Smooth muscle cell (in vitro differentiated cells): ENCODE measurements at regions not wholly inside any gene's neighbourhood (a gene's known extent, or its start where the extent isn't known, plus 50 kb on each side); places are given as distances from the start of the nearest gene placed in this dataset.

Source experiments
- DNase-seq: peaks from one replicate; lab custom pipeline; 2025; ENCODE audit not compliant: unreplicated experiment; lab: John Stamatoyannopoulos, UW
- H2AFZ ChIP-seq: fragments of 200-600 bp; sonication (generic); 2 replicates; pipeline ENCODE4 v1.6.0; 2016; ENCODE audit warnings: antibody characterized with exemption, low read depth, mild to moderate bottlenecking
- H3F3A ChIP-seq: fragments of 200-600 bp; sonication (generic); 2 replicates; pipeline ENCODE4 v1.6.0; 2017; ENCODE audit warnings: antibody characterized with exemption, low read depth
- H3K27ac ChIP-seq: fragments of 200-600 bp; sonication (generic); 2 replicates; pipeline ENCODE4 v1.5.1; 2016; ENCODE audit warnings: low read depth, mild to moderate bottlenecking
- H3K27me3 ChIP-seq: fragments of 200-600 bp; sonication (generic); 2 replicates; pipeline ENCODE4 v1.6.1; 2016; ENCODE audit warnings: low read depth, mild to moderate bottlenecking
- H3K36me3 ChIP-seq: fragments of 200-600 bp; sonication (generic); 2 replicates; pipeline ENCODE4 v1.5.1; 2016; ENCODE audit warnings: low read depth
- H3K4me1 ChIP-seq: fragments of 200-600 bp; sonication (generic); 2 replicates; pipeline ENCODE4 v1.5.1; 2016; ENCODE audit warnings: low read depth
- H3K4me2 ChIP-seq: fragments of 200-600 bp; sonication (generic); 2 replicates; pipeline ENCODE4 v1.6.0; 2016; ENCODE audit warnings: mild to moderate bottlenecking
- H3K4me3 ChIP-seq: fragments of 200-600 bp; sonication (generic); 2 replicates; pipeline ENCODE4 v1.5.1; 2016; ENCODE audit warnings: mild to moderate bottlenecking
- H3K79me2 ChIP-seq: fragments of 200-600 bp; sonication (generic); 2 replicates; pipeline ENCODE4 v1.6.0; 2016; ENCODE audit warnings: low read depth, mild to moderate bottlenecking
- H3K9ac ChIP-seq: fragments of 200-600 bp; sonication (generic); 2 replicates; pipeline ENCODE4 v1.6.0; 2016; ENCODE audit warnings: low read depth
- H3K9me3 ChIP-seq: fragments of 200-600 bp; sonication (generic); replicated peaks from 2 replicates; pipeline ENCODE4 v1.5.1; 2016; ENCODE audit warnings: low read depth
- H4K20me1 ChIP-seq: fragments of 200-600 bp; sonication (generic); 2 replicates; pipeline ENCODE4 v1.6.0; 2016; ENCODE audit warnings: low read depth
- CTCF ChIP-seq: fragments of 200-600 bp; sonication (generic); IDR thresholded peaks from 2 replicates; pipeline ENCODE4 v1.5.1; 2017; ENCODE audit warnings: borderline replicate concordance, mild to moderate bottlenecking, antibody characterized with exemption; ENCODE audit not compliant: insufficient read depth, poor library complexity, severe bottlenecking
- WGBS: methylation state at CpG from one replicate; pipeline ENCODE4 v1.1.7; 2016; ENCODE audit warnings: low lambda C conversion rate; 5-methylcytosine and 5-hydroxymethylcytosine counted together

GRCh38 chr20:5486377-5487054 lies 124.3 kb downstream of the GPCPD1 start:
- H3K4me1 ChIP-seq: no peaks in the 10 kb centered on the region
- no peaks in the 10 kb centered on the region for H3K79me2 ChIP-seq
- H2AFZ ChIP-seq: no peak overlapping the region
- H4K20me1 ChIP-seq: no peaks in the 10 kb centered on the region
- H3K36me3 ChIP-seq: no peaks in the 10 kb centered on the region
- H3K4me2 ChIP-seq: no peak overlapping the region
- no peak overlapping the region for H3K4me3 ChIP-seq
- H3K9ac ChIP-seq: no peak overlapping the region
- peaks cover 24% of the 10 kb centered on the region for H3K27me3 ChIP-seq
- TF ChIP-seq CTCF: no peak
- H3F3A ChIP-seq: no peaks in the 10 kb centered on the region
- DNase-seq: no peak
- WGBS: 87% methylated on average over 5 of the region's 5 CpGs
- H3K27ac ChIP-seq: no peak overlapping the region
- H3K9me3 ChIP-seq: no peaks in the 10 kb centered on the region

GRCh38 chr20:5484926-5485325 lies 125.9 kb downstream of the GPCPD1 start:
- Histone ChIP-seq H3K9ac (no peak overlapping the region), H3K79me2 (no peaks in the 10 kb centered on the region), H3K4me3 (no peak overlapping the region), H3K36me3 (no peaks in the 10 kb centered on the region), H4K20me1 (no peaks in the 10 kb centered on the region), H2AFZ (no peak overlapping the region), H3K4me2 (no peak overlapping the region), H3F3A (no peaks in the 10 kb centered on the region), H3K27ac (no peak overlapping the region), H3K9me3 (no peaks in the 10 kb centered on the region), H3K27me3 (peaks cover 24% of the 10 kb centered on the region), H3K4me1 (no peaks in the 10 kb centered on the region)
- no peak for DNase-seq
- TF ChIP-seq CTCF: no peak
- WGBS: 84% methylated on average over 8 of the region's 8 CpGs

- no peak overlapping the region for H2AFZ ChIP-seq
Observed at GRCh38 chr20:5484346-5484745, 126.5 kb downstream of the GPCPD1 start.

More at GRCh38 chr20:5484346-5484745, 126.5 kb downstream of the GPCPD1 start:
- WGBS: 74% methylated on average over 6 of the region's 6 CpGs
- no peak for TF ChIP-seq CTCF
- Histone ChIP-seq H3K79me2 (no peaks in the 10 kb centered on the region), H4K20me1 (no peaks in the 10 kb centered on the region), H3K27me3 (peaks cover 21% of the 10 kb centered on the region), H3K4me2 (no peak overlapping the region), H3K9me3 (no peaks in the 10 kb centered on the region), H3K4me3 (no peak overlapping the region), H3K4me1 (no peaks in the 10 kb centered on the region), H3F3A (no peaks in the 10 kb centered on the region), H3K9ac (no peak overlapping the region), H3K36me3 (no peaks in the 10 kb centered on the region), H3K27ac (no peak overlapping the region)
- no peak for DNase-seq
